Tibial nerve (tissue), 4 donors: ENCODE measurements at regions not wholly inside any gene's neighbourhood (a gene's known extent, or its start where the extent isn't known, plus 50 kb on each side); places are given as distances from the start of the nearest gene placed in this dataset.

Experiments used
- EP300 ChIP-seq, 2 donors: sonication (generic); formaldehyde crosslinking; IDR thresholded peaks; one replicate each; pipeline ENCODE4 v1.6.1; 2017; ENCODE audit warnings: antibody characterized with exemption in 2 of 2, mild to moderate bottlenecking in 1 of 2
- POLR2A ChIP-seq, 2 donors: fragments of 450-650 bp; IDR thresholded peaks; one replicate each; pipeline ENCODE4 v1.6.1; 2017; ENCODE audit warnings: antibody characterized with exemption in 2 of 2, mild to moderate bottlenecking in 2 of 2, moderate library complexity in 2 of 2
- TF ChIP-seq, protein P1 (sequence below), 5 experiments: fragments of 200-600 bp in 3 of 5; fragments of 450-650 bp in 2 of 5; sonication (generic) in 3 of 5; IDR thresholded peaks; one replicate each; pipeline ENCODE4 v1.5.1; 2016 to 2019; ENCODE audit warnings: antibody characterized with exemption in 5 of 5, mild to moderate bottlenecking in 3 of 5, moderate library complexity in 2 of 5

- TF ChIP-seq POLR2A (IDR thresholded peaks at IDR 0.05) (no peak), EP300 (IDR thresholded peaks at IDR 0.05) (no peak)
- TF ChIP-seq, protein P1, sequence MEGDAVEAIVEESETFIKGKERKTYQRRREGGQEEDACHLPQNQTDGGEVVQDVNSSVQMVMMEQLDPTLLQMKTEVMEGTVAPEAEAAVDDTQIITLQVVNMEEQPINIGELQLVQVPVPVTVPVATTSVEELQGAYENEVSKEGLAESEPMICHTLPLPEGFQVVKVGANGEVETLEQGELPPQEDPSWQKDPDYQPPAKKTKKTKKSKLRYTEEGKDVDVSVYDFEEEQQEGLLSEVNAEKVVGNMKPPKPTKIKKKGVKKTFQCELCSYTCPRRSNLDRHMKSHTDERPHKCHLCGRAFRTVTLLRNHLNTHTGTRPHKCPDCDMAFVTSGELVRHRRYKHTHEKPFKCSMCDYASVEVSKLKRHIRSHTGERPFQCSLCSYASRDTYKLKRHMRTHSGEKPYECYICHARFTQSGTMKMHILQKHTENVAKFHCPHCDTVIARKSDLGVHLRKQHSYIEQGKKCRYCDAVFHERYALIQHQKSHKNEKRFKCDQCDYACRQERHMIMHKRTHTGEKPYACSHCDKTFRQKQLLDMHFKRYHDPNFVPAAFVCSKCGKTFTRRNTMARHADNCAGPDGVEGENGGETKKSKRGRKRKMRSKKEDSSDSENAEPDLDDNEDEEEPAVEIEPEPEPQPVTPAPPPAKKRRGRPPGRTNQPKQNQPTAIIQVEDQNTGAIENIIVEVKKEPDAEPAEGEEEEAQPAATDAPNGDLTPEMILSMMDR (IDR thresholded peaks at IDR 0.05) = no peak
These were observed 92.8 kb upstream of the OSBPL8 start for GRCh38 chr12:76652402-76652801.
